NCI-H1105 (cell line): ENCODE measurements at regions not wholly inside any gene's neighbourhood (a gene's known extent, or its start where the extent isn't known, plus 50 kb on each side); places are given as distances from the start of the nearest gene placed in this dataset.
"Not testable (repeated sequence)": the region's sequence is repeated elsewhere in the genome, so short reads cannot be mapped to it uniquely, and the experiment has no call there.

Experiments used
- DNase-seq: peaks from one replicate; lab custom pipeline; 2025; lab: John Stamatoyannopoulos, UW

GRCh38 chr21:32823296-32823695 is 51.7 kb upstream of the PAXBP1 start:
- DNase-seq: not testable (repeated sequence)

GRCh38 chr21:32824950-32825349 is 53.4 kb upstream of the PAXBP1 start:
- no peak for DNase-seq

GRCh38 chr21:32826329-32827167 is 55.0 kb upstream of the PAXBP1 start:
- DNase-seq: peak; percentile 33

- DNase-seq: no peak
These were observed 57.4 kb upstream of the PAXBP1 start for GRCh38 chr21:32828908-32829307.

- no peak for DNase-seq
These were observed 57.9 kb upstream of the PAXBP1 start for GRCh38 chr21:32829504-32829903.

- not testable (repeated sequence) for DNase-seq
These were observed 60.2 kb upstream of the PAXBP1 start for GRCh38 chr21:32831779-32832178.

GRCh38 chr21:32834211-32834915 is 62.8 kb upstream of the PAXBP1 start:
- DNase-seq: no peak

GRCh38 chr21:32834916-32835235 is 63.3 kb upstream of the PAXBP1 start:
- DNase-seq: no peak

GRCh38 chr21:32842146-32842545 is 70.6 kb upstream of the PAXBP1 start:
- no peak for DNase-seq

- DNase-seq: no peak
These were observed 72.0 kb upstream of the PAXBP1 start for GRCh38 chr21:32843561-32843960.

- no peak for DNase-seq
These were observed 72.5 kb upstream of the PAXBP1 start for GRCh38 chr21:32844076-32844475.

DNA sequence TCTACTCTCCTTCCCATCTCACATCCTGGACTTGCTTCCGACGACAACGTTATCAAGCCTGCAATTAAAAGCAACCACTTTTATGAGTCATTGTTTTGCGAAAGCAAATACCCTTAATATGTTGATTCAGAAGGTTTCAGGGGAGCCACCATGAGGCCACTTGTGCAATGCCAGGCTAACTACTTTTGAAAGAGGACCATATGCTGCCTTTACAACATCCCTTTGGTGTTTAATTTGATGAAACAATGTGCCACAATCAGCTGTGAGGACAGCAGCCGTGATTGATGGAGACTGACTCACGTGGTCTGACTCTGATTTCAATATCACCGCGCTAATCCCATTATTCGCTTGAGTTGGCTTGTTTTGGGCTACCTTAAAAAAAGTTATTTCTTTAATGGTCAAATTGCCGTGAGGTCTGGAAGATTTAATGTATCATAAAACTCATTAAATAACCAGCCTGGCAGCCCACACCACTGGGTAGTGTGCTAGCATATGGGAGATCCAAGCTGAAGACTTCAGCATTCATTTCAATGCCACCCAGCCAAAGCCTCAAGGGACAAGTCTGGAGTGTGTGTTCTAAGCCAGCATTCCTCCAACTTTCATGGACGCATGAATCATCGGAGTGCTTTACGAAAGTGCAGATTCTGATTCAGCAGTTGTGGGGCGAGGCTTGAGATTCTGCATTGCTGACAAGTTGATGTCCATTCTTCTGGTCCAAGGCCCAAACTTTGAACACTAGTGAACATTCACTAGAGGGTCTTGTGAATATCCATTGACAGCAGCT is 73.3 kb upstream of the PAXBP1 start:
- DNase-seq: no peak

DNA sequence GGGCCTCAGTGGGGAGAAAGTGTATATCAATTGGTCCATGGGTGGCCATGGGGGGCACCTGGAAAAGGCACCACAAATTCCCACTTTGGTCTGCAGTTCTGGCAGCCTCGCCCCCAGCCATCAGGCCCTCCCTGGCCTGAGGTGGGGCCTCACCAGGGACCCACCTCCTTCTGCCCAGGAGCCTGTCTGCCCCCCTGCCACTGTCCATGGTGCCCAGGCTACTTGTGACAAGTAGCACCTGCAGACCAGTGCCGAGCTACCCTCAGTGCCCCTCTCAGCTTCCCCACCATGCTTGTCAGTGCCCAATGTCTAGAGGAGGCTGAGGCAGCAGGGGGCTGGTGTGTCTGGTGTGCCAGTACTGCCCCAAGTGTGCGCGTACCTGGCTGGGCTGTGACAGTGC is 87.1 kb upstream of the PAXBP1 start:
- DNase-seq: no peak

DNA sequence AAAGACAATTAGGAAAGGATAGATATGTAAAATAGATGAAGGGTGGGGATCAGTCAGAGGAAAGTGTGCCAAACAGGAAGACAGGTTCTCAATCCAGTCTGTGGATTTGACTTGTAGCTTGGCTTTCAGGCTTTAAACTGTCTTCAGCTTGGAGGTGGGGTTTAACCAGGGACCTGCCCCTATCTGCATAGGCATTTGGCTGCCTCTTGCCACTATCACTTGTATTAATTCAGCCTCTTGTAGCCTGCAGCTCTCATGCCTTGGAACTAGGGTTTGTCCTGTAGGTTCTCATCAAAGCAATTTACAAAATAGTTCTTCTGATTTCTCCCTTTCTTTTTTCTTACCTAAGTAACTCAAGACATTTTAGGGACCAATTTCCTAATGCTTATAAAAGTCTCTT is 88.8 kb upstream of the PAXBP1 start:
- no peak for DNase-seq

DNA sequence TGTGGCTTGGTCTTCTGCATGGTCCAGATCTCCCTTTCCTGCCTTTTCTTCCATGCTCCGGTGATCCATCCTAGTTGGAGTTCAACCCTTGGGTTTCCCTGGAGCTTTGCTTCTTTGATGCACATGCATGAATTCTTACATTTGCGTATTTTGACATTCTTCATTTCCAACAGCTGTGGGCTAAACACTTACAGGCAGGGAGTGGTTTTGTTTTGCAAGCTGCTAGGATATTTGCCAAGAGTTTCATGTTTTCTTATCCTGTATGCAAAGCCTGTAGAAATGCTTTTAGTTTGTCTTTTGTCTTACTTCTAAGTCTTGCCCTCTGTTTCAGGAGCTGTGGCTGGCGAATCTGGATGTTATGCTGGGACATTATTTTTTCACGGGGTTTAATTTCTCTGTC is 90.3 kb upstream of the PAXBP1 start:
- DNase-seq: no peak

DNA sequence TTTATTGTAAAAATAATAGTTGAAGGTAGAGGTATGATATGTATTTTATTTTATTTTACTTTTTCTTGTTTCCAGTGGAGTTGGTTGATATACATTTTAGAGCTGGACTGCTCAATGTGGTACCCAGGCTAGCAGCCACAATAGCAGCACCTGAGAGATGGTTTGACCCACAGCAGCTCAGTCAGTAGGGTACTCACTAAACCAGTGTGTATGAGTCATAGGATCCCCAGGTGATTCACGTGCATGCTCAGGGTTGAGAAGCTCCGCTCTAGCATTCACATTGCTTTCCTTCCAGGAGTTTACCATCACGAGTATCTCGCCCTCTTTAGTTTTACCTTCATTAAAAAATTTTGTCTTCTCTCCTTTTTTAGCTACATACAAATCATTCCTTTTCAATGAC is 96.0 kb upstream of the PAXBP1 start:
- DNase-seq: no peak

GRCh38 chr21:32868631-32869454 is 97.3 kb upstream of the PAXBP1 start:
- no peak for DNase-seq

GRCh38 chr21:32869459-32869858 is 97.9 kb upstream of the PAXBP1 start:
- no peak for DNase-seq

DNA sequence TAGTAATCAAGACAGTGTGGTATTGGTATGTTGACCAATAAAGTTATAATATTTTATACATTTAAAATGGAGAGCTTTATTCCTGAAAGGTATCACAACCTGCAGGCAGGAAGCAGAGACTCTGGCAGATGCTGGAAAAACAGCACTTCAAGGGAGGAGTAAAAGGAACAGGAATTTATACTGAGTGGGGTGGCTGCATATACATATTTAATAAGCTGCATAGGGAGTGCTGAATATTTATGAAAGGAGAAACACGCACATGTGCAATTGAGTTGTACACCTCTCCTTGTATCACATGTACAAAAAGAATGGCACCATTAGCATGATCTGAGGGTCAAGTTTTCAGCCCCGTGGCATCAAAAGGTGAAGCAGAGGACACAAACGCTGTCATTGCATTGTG is 104.9 kb upstream of the PAXBP1 start:
- no peak for DNase-seq

GRCh38 chr21:32877888-32878287 is 106.3 kb upstream of the PAXBP1 start:
- not testable (repeated sequence) for DNase-seq

GRCh38 chr21:32878661-32879060 is 107.1 kb upstream of the PAXBP1 start:
- DNase-seq: no peak

GRCh38 chr21:32881458-32881857 is 109.9 kb upstream of the PAXBP1 start:
- DNase-seq: no peak
